DND-41 (cell line): ENCODE measurements at regions not wholly inside any gene's neighbourhood (a gene's known extent, or its start where the extent isn't known, plus 50 kb on each side); places are given as distances from the start of the nearest gene placed in this dataset.

ENCODE experiments used
- ATAC-seq: fragments of 200-7000 bp; cut with Tn5 transposase; 3 replicates; pipeline ENCODE4 v1.9.1; 2021; ENCODE audit warnings: low read depth; ENCODE audit not compliant: insufficient read depth
- DNase-seq: peaks from one replicate; pipeline ENCODE4 v3.0.0-alpha.2; 2020
- H2AFZ ChIP-seq: 2 replicates; pipeline ENCODE4 v1.6.0; 2012; ENCODE audit warnings: low read depth, low read length
- H3K27ac ChIP-seq: 2 replicates; pipeline ENCODE4 v1.5.1; 2012; ENCODE audit warnings: low read length, inconsistent platforms
- H3K27me3 ChIP-seq: fragments of 200-600 bp; sonication (generic); 2 replicates; pipeline ENCODE4 v1.6.0; 2012; ENCODE audit warnings: low read length, mild to moderate bottlenecking, inconsistent platforms; ENCODE audit not compliant: insufficient read depth, poor library complexity
- H3K36me3 ChIP-seq: 2 replicates; pipeline ENCODE4 v1.5.1; 2012; ENCODE audit warnings: low read length, inconsistent platforms; ENCODE audit not compliant: insufficient read depth
- H3K4me1 ChIP-seq: 2 replicates; pipeline ENCODE4 v1.5.1; 2012; ENCODE audit warnings: mild to moderate bottlenecking, low read length; ENCODE audit not compliant: insufficient read depth
- H3K4me2 ChIP-seq: 2 replicates; pipeline ENCODE4 v1.6.0; 2012; ENCODE audit warnings: mild to moderate bottlenecking, moderate library complexity, low read length, inconsistent platforms; ENCODE audit not compliant: insufficient read depth
- H3K4me3 ChIP-seq, 2 experiments: fragments of 200-600 bp in 1 of 2; shearing (Covaris generic) in 1 of 2; 2 replicates each; pipeline ENCODE4 v1.5.1; 2012 to 2016; ENCODE audit warnings: inconsistent platforms in 2 of 2, low read length in 2 of 2, mild to moderate bottlenecking in 2 of 2, low read depth in 1 of 2, moderate library complexity in 1 of 2
- H3K79me2 ChIP-seq: 2 replicates; pipeline ENCODE4 v1.6.0; 2012; ENCODE audit warnings: low read length, inconsistent platforms; ENCODE audit not compliant: insufficient read depth
- H3K9ac ChIP-seq: 2 replicates; pipeline ENCODE4 v1.6.0; 2012; ENCODE audit warnings: low read depth, mild to moderate bottlenecking, inconsistent platforms, low read length, moderate library complexity
- H3K9me3 ChIP-seq: 2 replicates; pipeline ENCODE4 v1.5.1; 2012; ENCODE audit warnings: low read length, moderate library complexity, mild to moderate bottlenecking, inconsistent platforms; ENCODE audit not compliant: insufficient read depth, severe bottlenecking
- H4K20me1 ChIP-seq: 2 replicates; pipeline ENCODE4 v1.6.0; 2012; ENCODE audit warnings: low read length; ENCODE audit not compliant: insufficient read depth
- EZH2 ChIP-seq: IDR thresholded peaks from 3 replicates; pipeline ENCODE4 v1.6.1; 2012; ENCODE audit warnings: borderline replicate concordance, low read depth, mild to moderate bottlenecking, moderate library complexity, low read length, inconsistent platforms; ENCODE audit not compliant: severe bottlenecking
- TF ChIP-seq, protein P1 (sequence below): IDR thresholded peaks from 2 replicates; pipeline ENCODE4 v1.5.1; 2012; ENCODE audit warnings: borderline replicate concordance, low read length, moderate library complexity, mild to moderate bottlenecking; ENCODE audit not compliant: poor library complexity, severe bottlenecking; ENCODE audit errors: extremely low read depth

- H3K27ac ChIP-seq, result no peak overlapping the region
- H3K27me3 ChIP-seq, result no peaks in the 10 kb centered on the region
- no peaks in the 10 kb centered on the region for H3K36me3 ChIP-seq
- no peaks in the 10 kb centered on the region for H3K4me1 ChIP-seq
- H3K9ac ChIP-seq, result no peak overlapping the region
- ATAC-seq (no peak), DNase-seq (no peak)
- TF ChIP-seq, protein P1, sequence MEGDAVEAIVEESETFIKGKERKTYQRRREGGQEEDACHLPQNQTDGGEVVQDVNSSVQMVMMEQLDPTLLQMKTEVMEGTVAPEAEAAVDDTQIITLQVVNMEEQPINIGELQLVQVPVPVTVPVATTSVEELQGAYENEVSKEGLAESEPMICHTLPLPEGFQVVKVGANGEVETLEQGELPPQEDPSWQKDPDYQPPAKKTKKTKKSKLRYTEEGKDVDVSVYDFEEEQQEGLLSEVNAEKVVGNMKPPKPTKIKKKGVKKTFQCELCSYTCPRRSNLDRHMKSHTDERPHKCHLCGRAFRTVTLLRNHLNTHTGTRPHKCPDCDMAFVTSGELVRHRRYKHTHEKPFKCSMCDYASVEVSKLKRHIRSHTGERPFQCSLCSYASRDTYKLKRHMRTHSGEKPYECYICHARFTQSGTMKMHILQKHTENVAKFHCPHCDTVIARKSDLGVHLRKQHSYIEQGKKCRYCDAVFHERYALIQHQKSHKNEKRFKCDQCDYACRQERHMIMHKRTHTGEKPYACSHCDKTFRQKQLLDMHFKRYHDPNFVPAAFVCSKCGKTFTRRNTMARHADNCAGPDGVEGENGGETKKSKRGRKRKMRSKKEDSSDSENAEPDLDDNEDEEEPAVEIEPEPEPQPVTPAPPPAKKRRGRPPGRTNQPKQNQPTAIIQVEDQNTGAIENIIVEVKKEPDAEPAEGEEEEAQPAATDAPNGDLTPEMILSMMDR, result no peak
- TF ChIP-seq EZH2, result no peak
- no peaks in the 10 kb centered on the region for H3K9me3 ChIP-seq
- H3K79me2 ChIP-seq, result no peaks in the 10 kb centered on the region
- no peak overlapping the region for H3K4me3 ChIP-seq
- H2AFZ ChIP-seq, result no peak overlapping the region
- no peak overlapping the region for H3K4me2 ChIP-seq
- no peaks in the 10 kb centered on the region for H4K20me1 ChIP-seq
Observed at GRCh38 chr7:46630031-46630430, 709.0 kb upstream of the IGFBP3 start.

DNA sequence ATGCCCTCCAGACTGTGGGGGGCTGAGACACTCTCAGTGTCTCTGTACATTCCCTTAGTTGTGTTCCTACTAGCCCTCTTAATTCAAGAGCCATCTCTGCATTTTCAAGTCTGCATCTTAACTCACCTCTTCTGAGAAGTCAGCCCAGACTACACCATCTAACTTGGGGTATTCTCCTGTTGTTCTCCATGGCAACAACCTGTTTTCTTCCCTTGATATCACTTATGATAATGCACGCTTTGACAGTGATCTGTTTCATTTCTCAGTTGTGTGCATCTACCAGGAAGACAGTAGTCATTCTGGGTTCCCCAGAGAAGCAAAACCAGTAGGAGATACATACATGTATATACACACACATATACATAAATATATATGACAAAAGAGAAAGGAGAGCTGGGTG lies 707.3 kb upstream of the IGFBP3 start:
- ATAC-seq, result no peak
- Histone ChIP-seq H3K79me2 (no peaks in the 10 kb centered on the region), H2AFZ (no peak overlapping the region), H3K9me3 (no peaks in the 10 kb centered on the region), H3K27me3 (no peaks in the 10 kb centered on the region), H3K4me2 (no peak overlapping the region), H3K4me1 (no peaks in the 10 kb centered on the region), H4K20me1 (no peaks in the 10 kb centered on the region), H3K4me3 (no peak overlapping the region), H3K9ac (no peak overlapping the region), H3K36me3 (no peaks in the 10 kb centered on the region), H3K27ac (no peak overlapping the region)
- DNase-seq, result no peak
- TF ChIP-seq, protein P1, result no peak
- no peak for TF ChIP-seq EZH2

- Histone ChIP-seq H3K79me2 (no peaks in the 10 kb centered on the region), H3K9ac (no peak overlapping the region), H3K4me3 (no peak overlapping the region), H3K4me1 (no peaks in the 10 kb centered on the region), H2AFZ (no peak overlapping the region), H3K36me3 (no peaks in the 10 kb centered on the region), H4K20me1 (no peaks in the 10 kb centered on the region), H3K27ac (no peak overlapping the region), H3K4me2 (no peak overlapping the region), H3K27me3 (no peaks in the 10 kb centered on the region), H3K9me3 (no peaks in the 10 kb centered on the region)
- TF ChIP-seq, protein P1, result no peak
- TF ChIP-seq EZH2, result no peak
- ATAC-seq, result no peak
- no peak for DNase-seq
Observed at GRCh38 chr7:46626691-46627310, 705.7 kb upstream of the IGFBP3 start.
